ENCODE measurements at regions not wholly inside any gene's neighbourhood (a gene's known extent, or its start where the extent isn't known, plus 50 kb on each side); places are given as distances from the start of the nearest gene placed in this dataset.

DNA sequence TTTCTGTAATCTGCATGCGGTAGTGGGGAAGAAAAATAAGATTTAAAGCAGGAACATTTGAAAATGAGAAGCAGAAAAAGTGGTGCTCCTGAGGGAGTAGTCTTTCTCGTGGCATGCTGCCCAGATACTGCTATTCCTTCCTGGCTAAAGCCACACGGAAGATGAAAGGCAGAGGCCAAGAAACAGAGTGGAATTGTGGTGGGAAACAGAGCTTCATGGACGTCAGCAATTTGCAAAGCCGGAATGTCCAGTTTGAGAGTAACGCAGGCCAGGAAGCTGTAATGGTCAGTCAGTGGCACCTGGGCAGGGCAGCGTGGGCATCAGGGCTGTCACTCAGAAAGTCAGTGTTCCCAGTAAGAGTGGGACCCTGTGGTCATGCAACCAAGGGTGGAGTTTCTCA is 63.7 kb upstream of the FMR1 start:
- no peak for DNase-seq (ENCODE audit: low read depth, low spot score)
- intact Hi-C loops (cut with micrococcal nuclease; ENCODE audit: unreplicated experiment) (no loop called here), in situ Hi-C loops (cut with HindIII; ENCODE audit: low pct_unique_long_range_greater_than_20kb, low sequenced_read_pairs) (no loop called here)
- H3K4me3 ChIP-seq (ENCODE audit: low read depth in 2 of 2, low read length in 2 of 2) = no peak overlapping the region
- no TSS peak for BruUV-seq (replicated peaks)
- H3K4me1 ChIP-seq (ENCODE audit: control insufficient read depth, insufficient read depth, low read length) = no peaks in the 10 kb centered on the region
- no peak overlapping the region for H3K27ac ChIP-seq (ENCODE audit: low read length)
- H3K27me3 ChIP-seq (ENCODE audit: control insufficient read depth, insufficient read depth, low read length) = no peaks in the 10 kb centered on the region
- H3K36me3 ChIP-seq (ENCODE audit: control insufficient read depth, insufficient read depth, low read length) = no peaks in the 10 kb centered on the region
- H3K9me3 ChIP-seq (ENCODE audit: control insufficient read depth, insufficient read depth, low read depth, low read length) = no peaks in the 10 kb centered on the region
- POLR2A ChIA-PET = no interaction called here
- TF ChIP-seq, protein P1, sequence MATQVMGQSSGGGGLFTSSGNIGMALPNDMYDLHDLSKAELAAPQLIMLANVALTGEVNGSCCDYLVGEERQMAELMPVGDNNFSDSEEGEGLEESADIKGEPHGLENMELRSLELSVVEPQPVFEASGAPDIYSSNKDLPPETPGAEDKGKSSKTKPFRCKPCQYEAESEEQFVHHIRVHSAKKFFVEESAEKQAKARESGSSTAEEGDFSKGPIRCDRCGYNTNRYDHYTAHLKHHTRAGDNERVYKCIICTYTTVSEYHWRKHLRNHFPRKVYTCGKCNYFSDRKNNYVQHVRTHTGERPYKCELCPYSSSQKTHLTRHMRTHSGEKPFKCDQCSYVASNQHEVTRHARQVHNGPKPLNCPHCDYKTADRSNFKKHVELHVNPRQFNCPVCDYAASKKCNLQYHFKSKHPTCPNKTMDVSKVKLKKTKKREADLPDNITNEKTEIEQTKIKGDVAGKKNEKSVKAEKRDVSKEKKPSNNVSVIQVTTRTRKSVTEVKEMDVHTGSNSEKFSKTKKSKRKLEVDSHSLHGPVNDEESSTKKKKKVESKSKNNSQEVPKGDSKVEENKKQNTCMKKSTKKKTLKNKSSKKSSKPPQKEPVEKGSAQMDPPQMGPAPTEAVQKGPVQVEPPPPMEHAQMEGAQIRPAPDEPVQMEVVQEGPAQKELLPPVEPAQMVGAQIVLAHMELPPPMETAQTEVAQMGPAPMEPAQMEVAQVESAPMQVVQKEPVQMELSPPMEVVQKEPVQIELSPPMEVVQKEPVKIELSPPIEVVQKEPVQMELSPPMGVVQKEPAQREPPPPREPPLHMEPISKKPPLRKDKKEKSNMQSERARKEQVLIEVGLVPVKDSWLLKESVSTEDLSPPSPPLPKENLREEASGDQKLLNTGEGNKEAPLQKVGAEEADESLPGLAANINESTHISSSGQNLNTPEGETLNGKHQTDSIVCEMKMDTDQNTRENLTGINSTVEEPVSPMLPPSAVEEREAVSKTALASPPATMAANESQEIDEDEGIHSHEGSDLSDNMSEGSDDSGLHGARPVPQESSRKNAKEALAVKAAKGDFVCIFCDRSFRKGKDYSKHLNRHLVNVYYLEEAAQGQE (IDR thresholded peaks at IDR 0.05; ENCODE audit: insufficient read depth in 1 of 2, low read depth in 2 of 2, low read length in 1 of 2) = no peak
- TF ChIP-seq, protein P2, sequence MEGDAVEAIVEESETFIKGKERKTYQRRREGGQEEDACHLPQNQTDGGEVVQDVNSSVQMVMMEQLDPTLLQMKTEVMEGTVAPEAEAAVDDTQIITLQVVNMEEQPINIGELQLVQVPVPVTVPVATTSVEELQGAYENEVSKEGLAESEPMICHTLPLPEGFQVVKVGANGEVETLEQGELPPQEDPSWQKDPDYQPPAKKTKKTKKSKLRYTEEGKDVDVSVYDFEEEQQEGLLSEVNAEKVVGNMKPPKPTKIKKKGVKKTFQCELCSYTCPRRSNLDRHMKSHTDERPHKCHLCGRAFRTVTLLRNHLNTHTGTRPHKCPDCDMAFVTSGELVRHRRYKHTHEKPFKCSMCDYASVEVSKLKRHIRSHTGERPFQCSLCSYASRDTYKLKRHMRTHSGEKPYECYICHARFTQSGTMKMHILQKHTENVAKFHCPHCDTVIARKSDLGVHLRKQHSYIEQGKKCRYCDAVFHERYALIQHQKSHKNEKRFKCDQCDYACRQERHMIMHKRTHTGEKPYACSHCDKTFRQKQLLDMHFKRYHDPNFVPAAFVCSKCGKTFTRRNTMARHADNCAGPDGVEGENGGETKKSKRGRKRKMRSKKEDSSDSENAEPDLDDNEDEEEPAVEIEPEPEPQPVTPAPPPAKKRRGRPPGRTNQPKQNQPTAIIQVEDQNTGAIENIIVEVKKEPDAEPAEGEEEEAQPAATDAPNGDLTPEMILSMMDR (IDR thresholded peaks at IDR 0.05) = no peak
- no peak for ATAC-seq
- CTCF ChIA-PET = no interaction called here

DNA sequence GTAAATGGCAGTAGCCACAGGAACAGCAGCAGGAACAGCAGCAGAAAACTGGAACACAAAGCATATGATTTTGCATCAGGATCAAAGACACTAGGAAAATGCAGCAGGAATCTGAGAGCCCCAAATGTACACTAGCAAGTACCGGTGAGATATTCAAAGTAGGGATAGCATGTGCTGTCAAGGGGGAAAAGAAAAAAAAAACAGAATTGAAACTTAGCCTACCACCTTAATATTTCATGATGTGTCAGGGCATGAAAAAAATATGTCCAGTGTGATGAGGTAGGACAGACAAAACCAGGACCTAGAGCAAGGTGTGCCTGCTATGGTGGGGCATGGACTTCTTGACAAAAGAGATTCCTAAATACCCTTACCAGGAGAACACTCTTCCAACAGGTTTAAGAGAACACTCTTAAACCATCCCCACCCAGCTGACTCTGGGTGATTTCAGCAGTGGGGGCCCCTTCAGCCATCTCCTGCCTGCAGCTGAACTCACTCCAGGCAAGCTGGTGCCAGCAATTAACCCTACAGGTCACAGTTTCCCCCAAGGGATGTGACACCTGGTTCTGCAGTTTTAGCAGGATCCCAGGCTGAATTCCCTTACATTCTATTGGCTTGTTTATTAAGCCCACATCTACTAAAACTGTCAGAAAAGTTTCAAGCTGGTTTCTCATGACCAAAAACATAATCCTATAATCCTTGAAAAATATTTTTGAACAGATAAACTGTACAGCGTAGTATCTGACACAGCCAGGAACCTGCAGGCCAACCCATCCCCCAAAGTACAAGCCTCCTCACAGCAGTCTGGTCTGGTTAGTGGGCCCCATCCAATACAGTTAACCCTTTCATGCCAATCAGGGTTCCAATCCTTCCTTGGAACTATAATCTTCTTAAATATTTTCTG is 62.9 kb upstream of the FMR1 start:
- Histone ChIP-seq H3K27me3 (ENCODE audit: control insufficient read depth, insufficient read depth, low read length) (no peaks in the 10 kb centered on the region), H3K27ac (ENCODE audit: low read length) (no peak overlapping the region), H3K9me3 (ENCODE audit: control insufficient read depth, insufficient read depth, low read depth, low read length) (no peaks in the 10 kb centered on the region), H3K36me3 (ENCODE audit: control insufficient read depth, insufficient read depth, low read length) (no peaks in the 10 kb centered on the region), H3K4me3 (ENCODE audit: low read depth in 2 of 2, low read length in 2 of 2) (no peak overlapping the region), H3K4me1 (ENCODE audit: control insufficient read depth, insufficient read depth, low read length) (no peaks in the 10 kb centered on the region)
- no TSS peak for BruUV-seq (replicated peaks)
- TF ChIP-seq POLR2AphosphoS5 (IDR thresholded peaks at IDR 0.05; ENCODE audit: low read depth, low read length) = no peak
- no peak for TF ChIP-seq SIN3A (IDR thresholded peaks at IDR 0.05; ENCODE audit: borderline replicate concordance, insufficient read depth, low read depth, low read length)
- TF ChIP-seq, protein P1 (IDR thresholded peaks at IDR 0.05; ENCODE audit: insufficient read depth in 1 of 2, low read depth in 2 of 2, low read length in 1 of 2) = no peak
- no peak for TF ChIP-seq TCF7L2 (IDR thresholded peaks at IDR 0.05; ENCODE audit: low read depth, low read length)
- TF ChIP-seq, protein P2 (IDR thresholded peaks at IDR 0.05) = no peak
- in situ Hi-C loops (cut with HindIII; ENCODE audit: low pct_unique_long_range_greater_than_20kb, low sequenced_read_pairs) (no loop called here), intact Hi-C loops (cut with micrococcal nuclease; ENCODE audit: unreplicated experiment) (no loop called here)
- ChIA-PET CTCF (no interaction called here), POLR2A (no interaction called here)
- DNase-seq (ENCODE audit: low read depth, low spot score) = no peak
- ATAC-seq = no peak

All from Panc1 (cell line).